OCI-LY7 (cell line): ENCODE measurements at regions not wholly inside any gene's neighbourhood (a gene's known extent, or its start where the extent isn't known, plus 50 kb on each side); places are given as distances from the start of the nearest gene placed in this dataset.

Experiments
- BruUV-seq: library from RNA; stranded (reverse); fragments of 400-500 nt; replicated peaks from 2 replicates; lab custom pipeline; 2021; lab: Mats Ljungman, UMichigan
- CTCF ChIA-PET: fragments of 300-600 bp; sonication (Branson Sonifier 250); formaldehyde crosslinking; loops from one replicate; lab custom pipeline; 2022; ENCODE audit warnings: antibody characterized with exemption; ENCODE audit not compliant: unreplicated experiment; lab: Charles Lee
- POLR2A ChIA-PET: fragments of 300-600 bp; sonication (Branson Sonifier 250); formaldehyde crosslinking; loops from one replicate; lab custom pipeline; 2022; ENCODE audit warnings: antibody characterized with exemption; lab: Charles Lee
- DNase-seq: peaks from one replicate; pipeline ENCODE4 v3.0.0-alpha.2; 2015; ENCODE audit warnings: low spot score
- H2AFZ ChIP-seq: fragments of 200-600 bp; sonication (generic), shearing (Covaris generic); 2 replicates; pipeline ENCODE4 v1.6.1; 2014; ENCODE audit warnings: mild to moderate bottlenecking, antibody characterized with exemption, low read length, moderate library complexity
- H3K27ac ChIP-seq: fragments of 200-600 bp; sonication (generic); 2 replicates; pipeline ENCODE4 v1.5.1; 2014; ENCODE audit warnings: mixed run types, low read depth, mild to moderate bottlenecking, moderate library complexity, low read length, inconsistent platforms; ENCODE audit not compliant: poor library complexity, severe bottlenecking
- H3K36me3 ChIP-seq: fragments of 200-600 bp; sonication (generic); 2 replicates; pipeline ENCODE4 v1.6.1; 2014; ENCODE audit warnings: mild to moderate bottlenecking, antibody characterized with exemption, low read length, moderate library complexity, mixed read lengths; ENCODE audit not compliant: insufficient read depth
- H3K4me1 ChIP-seq: fragments of 200-600 bp; sonication (generic); 2 replicates; pipeline ENCODE4 v1.5.1; 2014; ENCODE audit warnings: mild to moderate bottlenecking, low read length; ENCODE audit not compliant: insufficient read depth, poor library complexity, severe bottlenecking
- H3K4me2 ChIP-seq: fragments of 200-600 bp; sonication (generic); 2 replicates; pipeline ENCODE4 v1.6.1; 2014; ENCODE audit warnings: mild to moderate bottlenecking, low read length
- H3K4me3 ChIP-seq: fragments of 200-600 bp; sonication (generic); 2 replicates; pipeline ENCODE4 v1.5.1; 2014; ENCODE audit warnings: mild to moderate bottlenecking, low read depth, low read length; ENCODE audit not compliant: poor library complexity, severe bottlenecking
- H3K79me2 ChIP-seq: fragments of 200-600 bp; sonication (generic); 2 replicates; pipeline ENCODE4 v1.6.1; 2016; ENCODE audit warnings: low read depth, mild to moderate bottlenecking, low read length, moderate library complexity, mixed read lengths; ENCODE audit not compliant: insufficient read depth
- H3K9me2 ChIP-seq: fragments of 200-600 bp; sonication (generic); 2 replicates; pipeline ENCODE4 v1.6.1; 2016; ENCODE audit warnings: mild to moderate bottlenecking, low read length, mixed read lengths; ENCODE audit not compliant: insufficient read depth
- H3K9me3 ChIP-seq: fragments of 200-600 bp; sonication (generic); 2 replicates; pipeline ENCODE4 v1.6.1; 2014; ENCODE audit warnings: mild to moderate bottlenecking, mixed run types, low read length, mixed read lengths
- H4K20me1 ChIP-seq: fragments of 200-600 bp; sonication (generic); 2 replicates; pipeline ENCODE4 v1.6.1; 2014; ENCODE audit warnings: mild to moderate bottlenecking, antibody characterized with exemption, low read length, moderate library complexity, mixed read lengths; ENCODE audit not compliant: insufficient read depth
- CTCF ChIP-seq: fragments of 200-600 bp; sonication (generic); conservative IDR thresholded peaks from 2 replicates; pipeline ENCODE4 v1.5.1; 2014; ENCODE audit warnings: mild to moderate bottlenecking, antibody characterized with exemption, low read length, moderate library complexity, mixed read lengths
- EZH2phosphoT487 ChIP-seq: fragments of 200-600 bp; sonication (generic); IDR thresholded peaks from 2 replicates; pipeline ENCODE4 v1.6.1; 2018; ENCODE audit warnings: low read depth, borderline replicate concordance, mild to moderate bottlenecking, mixed run types, antibody characterized with exemption, low read length, moderate library complexity, mixed read lengths
- intact Hi-C: fragments of 100-400 bp; cut with micrococcal nuclease; formaldehyde crosslinking; loops from one replicate; pipeline ENCODE4 v1.10.0; 2022; ENCODE audit not compliant: unreplicated experiment

- no peaks in the 10 kb centered on the region for H3K4me1 ChIP-seq
- no peaks in the 10 kb centered on the region for H3K79me2 ChIP-seq
- H4K20me1 ChIP-seq = no peaks in the 10 kb centered on the region
- no peak overlapping the region for H2AFZ ChIP-seq
- POLR2A ChIA-PET = no interaction called here
- H3K36me3 ChIP-seq = no peaks in the 10 kb centered on the region
- no peak for DNase-seq
- no peaks in the 10 kb centered on the region for H3K9me2 ChIP-seq
- TF ChIP-seq EZH2phosphoT487 (no peak), CTCF (no peak)
- H3K4me2 ChIP-seq = no peak overlapping the region
- no peaks in the 10 kb centered on the region for H3K9me3 ChIP-seq
- CTCF ChIA-PET = no interaction called here
- no TSS peak for BruUV-seq
- no peak overlapping the region for H3K4me3 ChIP-seq
- intact Hi-C loops = no loop called here
- no peak overlapping the region for H3K27ac ChIP-seq
Measured at GRCh38 chr7:124338861-124339260, 306.0 kb upstream of the TMEM229A start.

- no peak overlapping the region for H2AFZ ChIP-seq
- no peaks in the 10 kb centered on the region for H4K20me1 ChIP-seq
- CTCF ChIA-PET = no interaction called here
- BruUV-seq = no TSS peak
- DNase-seq = no peak
- TF ChIP-seq CTCF = no peak
- TF ChIP-seq EZH2phosphoT487 = no peak
- H3K4me3 ChIP-seq = no peak overlapping the region
- no peaks in the 10 kb centered on the region for H3K36me3 ChIP-seq
- no peaks in the 10 kb centered on the region for H3K4me1 ChIP-seq
- H3K9me2 ChIP-seq = no peaks in the 10 kb centered on the region
- no peak overlapping the region for H3K27ac ChIP-seq
- intact Hi-C loops = no loop called here
- H3K9me3 ChIP-seq = no peaks in the 10 kb centered on the region
- no peak overlapping the region for H3K4me2 ChIP-seq
- POLR2A ChIA-PET = interaction anchor here (0.9 kb wide), 1 partner anchor 10 kb away, joined by 4 read pairs; no protein-coding TSS in a partner anchor
- H3K79me2 ChIP-seq = no peaks in the 10 kb centered on the region
Measured at GRCh38 chr7:124330731-124331407, 298.0 kb upstream of the TMEM229A start.

GRCh38 chr7:124328774-124329173, 295.9 kb upstream of the TMEM229A start:
- DNase-seq = no peak
- ChIA-PET CTCF (no interaction called here), POLR2A (interaction anchor here (0.5 kb wide), 1 partner anchor 222 kb away, joined by 3 read pairs; no protein-coding TSS in a partner anchor)
- Histone ChIP-seq H3K9me3 (no peaks in the 10 kb centered on the region), H3K79me2 (no peaks in the 10 kb centered on the region), H3K4me2 (no peak overlapping the region), H3K36me3 (no peaks in the 10 kb centered on the region), H3K4me1 (no peaks in the 10 kb centered on the region), H3K9me2 (no peaks in the 10 kb centered on the region), H3K27ac (no peak overlapping the region), H2AFZ (no peak overlapping the region), H3K4me3 (no peak overlapping the region), H4K20me1 (no peaks in the 10 kb centered on the region)
- no TSS peak for BruUV-seq
- TF ChIP-seq EZH2phosphoT487 = no peak
- TF ChIP-seq CTCF = no peak
- intact Hi-C loops = no loop called here
